Breast epithelium (tissue), 3 donors: ENCODE measurements at regions not wholly inside any gene's neighbourhood (a gene's known extent, or its start where the extent isn't known, plus 50 kb on each side); places are given as distances from the start of the nearest gene placed in this dataset.

Experiments
- CTCF ChIP-seq, 3 donors: fragments of 450-650 bp; IDR thresholded peaks; one replicate each; pipeline ENCODE4 v1.5.1; 2016 to 2017; ENCODE audit warnings: antibody characterized with exemption in 3 of 3, mild to moderate bottlenecking in 3 of 3, moderate library complexity in 3 of 3
- POLR2A ChIP-seq: fragments of 450-650 bp; IDR thresholded peaks from one replicate; pipeline ENCODE4 v1.6.1; 2016; ENCODE audit warnings: antibody characterized with exemption, mild to moderate bottlenecking, moderate library complexity

GRCh38 chr17:71192848-71193247 is 928.0 kb upstream of the SOX9 start:
- TF ChIP-seq CTCF (IDR thresholded peaks at IDR 0.05) (no peak), POLR2A (no peak)
